Lung microvascular endothelial cell (primary cell): ENCODE measurements at regions not wholly inside any gene's neighbourhood (a gene's known extent, or its start where the extent isn't known, plus 50 kb on each side); places are given as distances from the start of the nearest gene placed in this dataset.
"Not testable (repeated sequence)": the region's sequence is repeated elsewhere in the genome, so short reads cannot be mapped to it uniquely, and the experiment has no call there.

Source experiments
- DNase-seq, 2 donors: peaks; one replicate each; pipeline versions ENCODE4 v3.0.0 to v3.0.0-alpha.2; 2010; ENCODE audit warnings: low read depth in 2 of 2

DNA sequence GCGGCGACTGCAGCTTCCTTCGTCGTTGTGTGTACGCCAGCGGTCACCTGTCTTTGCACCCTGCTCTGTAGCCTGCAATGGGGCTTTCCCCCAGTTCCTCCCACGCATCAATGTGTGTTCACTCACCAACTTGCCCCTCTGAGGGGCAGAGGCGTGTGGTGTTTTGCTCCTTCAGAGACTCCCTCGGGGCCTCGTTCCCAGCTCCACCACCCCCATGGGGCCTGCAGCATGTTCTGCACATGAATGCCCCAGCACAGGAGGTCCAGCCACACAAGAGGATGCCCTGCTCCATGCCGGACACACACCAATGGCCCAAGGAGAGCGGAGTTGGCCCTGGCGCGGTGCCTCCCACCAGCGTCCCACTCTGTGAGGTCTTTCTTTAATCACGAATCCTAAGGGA lies 196.8 kb downstream of the BANP start:
- not testable (repeated sequence) for DNase-seq

DNA sequence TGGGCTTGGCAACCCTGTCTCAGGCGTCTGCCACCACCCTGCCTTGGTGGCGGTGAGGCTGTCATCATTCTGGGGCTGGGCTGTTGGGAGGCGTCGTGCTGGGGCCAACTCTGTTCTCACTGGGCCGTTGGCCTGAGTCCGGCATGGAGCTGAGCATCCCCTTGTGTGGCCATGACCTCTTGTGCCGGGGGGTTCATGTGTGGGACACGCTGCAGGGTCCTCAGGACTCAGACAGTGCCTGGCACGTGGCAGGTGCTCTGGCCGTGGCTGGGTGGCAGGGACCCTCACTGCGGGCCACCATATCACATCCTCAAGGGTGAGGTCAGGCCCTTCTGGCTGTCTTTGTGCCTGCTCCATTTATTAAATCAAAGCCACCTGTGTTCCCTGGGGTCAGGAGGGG lies 197.4 kb downstream of the BANP start:
- not testable (repeated sequence) for DNase-seq

DNA sequence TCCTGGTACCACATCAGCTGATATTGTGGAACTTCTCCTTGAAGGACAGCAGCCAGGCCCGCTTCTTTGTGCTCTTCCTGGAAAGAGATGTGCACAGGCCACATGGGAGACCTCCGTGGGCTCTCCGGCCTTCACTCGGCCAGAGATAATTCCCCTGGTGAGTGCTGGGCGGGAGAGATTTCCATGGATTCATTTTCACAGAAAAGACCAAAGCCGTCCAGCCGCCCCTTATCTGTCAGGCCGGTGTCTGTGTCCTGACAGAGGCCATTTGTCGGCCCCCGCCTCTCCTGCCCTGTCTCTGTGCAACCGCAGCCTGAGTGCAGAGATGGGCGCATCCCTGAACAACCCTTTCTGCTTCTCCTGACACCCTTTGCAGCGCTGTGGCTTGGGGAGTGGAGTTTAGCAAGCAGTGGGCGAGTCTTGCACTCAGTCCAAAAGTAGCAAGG lies 197.9 kb downstream of the BANP start:
- not testable (repeated sequence) for DNase-seq

DNA sequence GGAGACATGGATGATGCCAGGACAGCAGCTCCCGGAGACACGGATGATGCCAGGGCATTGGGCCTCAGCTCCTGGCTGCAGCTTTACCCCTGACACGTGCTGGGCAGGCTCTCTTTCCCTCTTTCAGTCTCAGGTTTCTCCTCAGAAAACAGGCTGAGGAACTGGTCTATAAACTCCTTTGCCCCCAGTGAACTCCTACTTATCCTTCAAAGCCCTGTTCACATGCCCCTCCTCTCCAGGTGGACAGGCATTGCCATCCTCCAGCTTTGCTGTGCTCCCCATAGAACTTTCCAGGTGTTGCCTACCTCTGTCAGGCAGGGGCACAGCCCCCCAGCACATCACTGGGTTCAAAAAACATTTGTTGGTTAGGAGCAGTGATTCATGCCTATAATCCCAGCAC lies 198.4 kb downstream of the BANP start:
- DNase-seq: not testable (repeated sequence)

DNA sequence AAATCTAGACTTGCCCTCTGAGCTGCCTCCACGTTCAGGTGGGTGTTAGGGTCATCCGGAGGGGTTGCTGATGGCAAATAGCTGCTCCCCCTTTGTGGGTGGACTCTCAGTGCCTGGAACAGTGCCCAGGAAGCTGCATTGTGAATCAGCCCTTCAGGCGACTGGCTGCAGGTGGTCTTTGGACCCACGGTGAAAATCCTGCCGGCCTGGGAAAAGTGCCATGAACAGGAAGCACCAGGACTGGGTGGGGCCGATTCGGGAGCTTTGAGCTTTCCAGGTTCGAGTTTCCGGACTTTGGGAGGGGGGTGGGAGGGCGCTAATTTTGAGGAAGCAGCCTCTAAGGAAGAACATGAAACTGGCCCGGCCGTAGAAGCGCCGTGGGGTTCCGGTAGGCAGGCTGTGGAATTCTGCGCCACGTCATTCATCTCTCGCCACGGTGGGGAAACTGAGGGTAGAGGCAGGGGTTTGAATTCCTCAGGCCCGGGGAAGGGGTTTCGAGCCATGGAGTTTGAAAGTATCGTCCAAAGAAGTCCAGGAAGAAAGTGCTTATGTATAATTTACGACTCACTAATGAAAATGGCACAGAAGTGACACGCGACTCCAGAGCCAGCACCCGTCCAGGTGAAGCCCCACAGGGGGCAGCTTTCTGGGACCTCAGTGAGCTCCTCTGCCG lies 199.4 kb downstream of the BANP start:
- peak in 1 of 2 donors; percentile 34 for DNase-seq

DNA sequence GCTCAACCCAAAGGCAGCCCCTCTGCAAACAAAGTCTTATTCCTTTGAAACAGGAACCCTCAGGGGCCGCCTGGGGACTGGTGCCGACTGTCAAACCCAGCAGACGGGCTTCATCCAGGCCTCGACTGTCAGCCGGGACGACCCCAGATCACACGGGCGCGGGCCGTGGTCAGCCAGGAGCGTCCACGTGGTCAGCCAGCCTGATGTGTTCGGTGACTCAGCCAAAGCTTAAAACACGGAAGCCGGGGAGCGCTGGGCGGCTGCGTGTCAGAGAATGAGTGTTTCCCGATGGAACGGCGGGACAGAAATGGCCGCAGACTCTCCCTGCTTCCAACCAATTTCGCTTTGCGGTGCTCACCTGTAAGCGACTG lies 199.9 kb downstream of the BANP start:
- DNase-seq: peak; percentile 30 to 82

DNA sequence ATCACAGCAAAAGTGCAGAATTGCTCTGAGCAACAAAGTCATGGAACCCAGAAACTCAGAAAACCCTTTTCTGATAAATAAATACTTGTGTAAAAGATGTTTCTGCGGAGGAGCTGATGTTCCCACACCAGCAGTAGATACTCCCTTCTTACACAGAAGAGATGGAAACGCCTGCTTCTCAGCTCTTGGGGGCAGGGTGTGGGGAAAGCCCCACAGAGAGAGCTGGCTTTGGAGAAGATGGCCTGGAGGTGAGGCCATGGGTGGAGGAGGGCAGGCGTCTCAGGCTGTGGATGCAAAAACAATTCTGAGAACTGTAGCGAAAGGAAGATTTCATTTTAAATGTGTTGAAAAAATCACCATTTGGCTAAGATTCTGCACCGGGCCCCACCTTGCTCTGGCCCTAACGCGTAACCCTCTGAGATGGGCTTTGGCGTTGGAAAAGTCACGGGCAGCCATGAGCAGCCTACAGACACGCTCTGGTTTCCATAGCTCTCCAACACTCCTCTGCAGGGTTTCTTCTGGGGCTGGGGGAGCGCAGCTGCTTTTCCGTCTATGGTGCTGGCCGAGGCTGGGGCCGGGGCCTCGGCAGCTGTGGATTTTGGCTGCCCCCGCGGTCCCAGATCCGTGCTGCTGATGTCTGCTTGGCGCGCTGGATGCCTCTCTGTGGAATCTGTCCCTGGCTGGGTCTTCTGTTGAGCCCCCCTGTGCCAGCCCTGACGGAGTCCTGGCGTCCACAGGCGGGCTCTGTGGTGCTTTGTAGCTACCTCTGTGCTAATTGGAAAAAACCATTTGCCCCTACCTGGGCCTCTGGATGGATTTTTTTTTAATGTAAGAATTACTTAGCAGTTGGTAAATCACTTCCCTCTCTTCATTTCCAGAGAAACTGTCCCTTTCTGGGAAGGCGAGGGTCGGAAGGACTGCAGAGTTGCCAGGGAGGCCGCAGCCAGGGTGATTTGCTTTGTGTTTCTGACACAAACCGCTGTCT lies 200.9 kb downstream of the BANP start:
- DNase-seq: not testable (repeated sequence)

DNA sequence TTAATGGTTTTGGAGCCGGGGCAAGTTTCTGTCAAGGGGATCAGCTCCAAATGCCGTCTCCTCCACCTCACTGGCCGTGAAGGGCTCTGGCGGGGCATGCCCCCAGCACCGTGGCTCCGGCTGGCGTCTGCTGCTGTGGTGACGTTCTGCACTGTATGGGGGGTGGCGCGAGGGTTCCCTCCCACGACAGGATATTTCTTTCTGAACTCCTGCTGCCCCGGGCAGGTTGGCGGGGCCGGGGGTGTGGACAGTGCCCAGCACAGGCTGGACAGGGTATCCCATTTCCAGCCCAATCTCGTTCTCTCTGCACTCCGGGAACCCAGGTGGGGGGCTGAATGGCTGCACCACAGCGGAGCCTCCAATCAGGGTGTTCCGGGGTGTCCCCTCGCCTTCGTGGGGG lies 201.6 kb downstream of the BANP start:
- DNase-seq: not testable (repeated sequence)

DNA sequence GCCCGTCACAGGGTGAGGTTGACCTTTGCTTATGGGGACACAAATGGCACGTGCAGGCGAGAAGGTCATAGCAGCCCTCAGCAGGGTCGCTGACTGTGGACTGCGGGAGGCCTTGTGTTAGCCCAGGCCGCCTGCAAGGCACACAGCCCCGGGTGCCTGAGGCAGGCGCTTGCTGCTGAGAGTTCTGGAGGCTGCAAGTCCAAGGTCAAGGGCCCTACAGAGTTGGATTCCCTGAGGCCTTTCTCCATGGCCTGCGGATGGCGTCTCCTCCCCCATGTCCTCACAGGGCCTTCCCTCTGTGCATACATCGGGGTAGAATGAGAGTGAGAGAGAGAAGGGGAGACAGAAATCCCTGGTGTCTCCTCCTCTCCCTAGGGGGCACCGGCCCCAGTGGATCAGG lies 202.3 kb downstream of the BANP start:
- not testable (repeated sequence) for DNase-seq

DNA sequence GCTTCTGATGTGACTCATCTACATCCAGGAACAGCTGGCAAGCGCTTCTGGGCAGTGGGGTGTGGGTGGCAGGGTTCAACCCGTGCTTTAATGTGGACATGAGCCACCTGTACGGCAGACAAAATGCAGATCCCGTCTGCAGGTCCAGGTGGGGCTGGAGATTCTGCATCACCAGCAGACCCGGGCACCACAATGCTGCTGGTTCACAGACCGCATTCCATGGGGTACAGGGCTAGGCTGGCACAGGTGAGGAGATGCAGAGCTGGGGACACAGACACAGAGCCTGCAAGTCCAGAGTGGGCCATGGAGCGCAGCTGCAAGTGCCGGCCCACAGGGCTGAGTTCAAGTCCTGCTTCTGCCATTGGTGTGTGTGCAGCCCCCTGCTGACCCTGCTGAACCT lies 203.7 kb downstream of the BANP start:
- not testable (repeated sequence) for DNase-seq

DNA sequence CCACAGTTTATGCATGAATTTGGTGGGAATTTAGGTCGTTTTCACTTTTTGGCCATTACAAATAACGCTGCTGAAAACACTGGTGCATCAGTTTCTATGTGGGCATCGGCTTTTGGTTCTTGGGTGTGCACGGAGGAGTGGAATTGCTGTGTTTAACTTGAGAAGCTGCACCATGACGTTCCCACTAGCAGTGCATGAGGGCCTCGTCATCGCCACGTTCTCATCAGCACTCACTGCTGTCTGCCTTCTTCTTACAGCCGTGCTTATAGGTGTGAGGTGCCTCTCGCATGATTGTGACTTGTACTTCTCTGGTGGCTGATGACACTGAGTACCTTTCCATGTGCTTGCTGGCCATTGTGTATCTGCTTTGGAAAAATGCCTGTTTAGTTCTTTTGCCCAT lies 204.4 kb downstream of the BANP start:
- DNase-seq: not testable (repeated sequence)

DNA sequence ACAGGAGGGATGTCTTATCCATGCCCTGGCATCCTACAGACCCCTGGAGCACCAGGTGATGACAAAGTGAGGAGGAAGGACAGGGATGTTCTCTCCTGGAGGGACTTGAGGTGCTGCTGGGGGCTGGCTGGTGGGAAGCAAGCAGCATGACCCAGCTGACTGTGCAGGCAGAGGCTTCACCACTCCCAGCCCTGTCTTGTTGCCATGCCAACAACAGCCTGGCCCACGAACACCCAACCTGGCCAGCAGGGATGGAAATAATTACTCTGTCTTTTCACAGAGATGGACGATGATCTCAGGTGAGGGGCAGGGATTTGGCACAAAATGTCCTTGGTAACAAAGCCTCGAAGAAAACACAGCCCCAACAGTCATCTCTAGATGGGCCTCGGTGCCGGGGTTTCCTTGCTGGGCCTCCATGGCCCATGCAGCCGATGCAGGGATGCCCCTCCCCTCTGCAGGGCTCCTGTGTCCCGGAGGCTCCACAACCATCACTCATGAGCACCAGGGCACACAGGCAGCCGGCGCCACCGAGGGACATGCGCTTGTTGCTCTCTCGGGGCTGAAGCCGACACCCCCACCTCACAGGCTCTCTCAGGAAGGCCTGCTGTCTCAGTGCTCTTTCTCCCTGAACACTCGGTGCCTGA lies 205.5 kb downstream of the BANP start:
- not testable (repeated sequence) for DNase-seq

DNA sequence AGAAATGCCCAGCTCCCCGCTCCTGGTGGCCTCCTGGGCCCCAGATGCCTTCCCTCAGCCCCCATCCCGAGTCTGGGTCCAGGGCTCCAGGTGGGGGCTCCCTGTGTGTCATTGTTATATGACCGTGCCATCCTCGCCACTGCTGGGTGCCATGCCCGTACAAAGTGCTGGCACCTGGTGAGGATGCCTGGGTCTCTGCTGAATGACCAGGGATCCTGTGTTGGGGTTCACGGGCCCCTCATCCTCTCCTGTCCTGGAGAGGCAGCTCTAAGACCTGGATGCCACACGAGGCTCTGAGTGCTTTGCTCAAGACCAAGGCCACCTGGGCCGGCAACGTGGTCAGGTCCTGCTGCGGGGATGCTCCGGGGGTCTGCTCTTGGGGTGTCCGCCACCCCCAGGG lies 206.5 kb downstream of the BANP start:
- DNase-seq: not testable (repeated sequence)

DNA sequence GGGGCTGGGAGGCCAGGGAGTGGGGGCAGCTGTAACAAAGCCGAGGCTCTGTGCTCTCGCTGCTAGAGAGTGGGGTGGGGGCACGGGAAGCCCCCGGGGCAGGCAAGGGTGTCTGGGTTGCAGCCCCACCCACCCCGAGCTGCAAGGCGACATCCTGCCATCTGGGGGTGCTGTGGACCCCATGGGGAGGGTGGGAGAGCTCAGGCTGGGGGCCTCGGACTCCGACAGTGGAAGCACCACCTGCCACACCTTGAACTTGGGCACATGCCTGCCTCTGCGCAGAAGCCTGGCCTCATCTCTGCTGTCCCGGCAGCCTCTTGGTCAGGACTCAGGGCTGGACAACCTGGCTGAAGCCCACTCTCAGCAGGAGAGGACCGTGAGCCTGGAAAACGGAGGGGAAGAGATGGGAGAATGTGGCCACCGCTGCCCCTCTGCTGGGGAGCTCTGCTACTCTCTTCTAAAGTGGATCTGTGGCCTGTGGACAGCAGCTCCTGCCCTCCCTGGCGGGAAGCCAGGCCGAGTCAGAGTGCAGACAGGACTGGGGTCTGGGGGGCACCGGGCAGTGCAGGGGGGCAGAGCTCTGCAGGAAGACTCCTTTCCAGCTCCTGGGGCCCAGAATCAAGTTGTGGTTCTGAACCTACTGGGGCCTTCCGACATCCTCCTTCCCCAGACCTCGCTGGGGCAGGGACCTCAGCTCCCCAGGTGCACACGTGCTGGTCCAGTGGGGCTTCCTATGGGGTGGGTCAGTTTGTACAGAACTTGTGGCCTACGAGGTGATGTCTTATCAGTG lies 207.2 kb downstream of the BANP start:
- not testable (repeated sequence) for DNase-seq

DNA sequence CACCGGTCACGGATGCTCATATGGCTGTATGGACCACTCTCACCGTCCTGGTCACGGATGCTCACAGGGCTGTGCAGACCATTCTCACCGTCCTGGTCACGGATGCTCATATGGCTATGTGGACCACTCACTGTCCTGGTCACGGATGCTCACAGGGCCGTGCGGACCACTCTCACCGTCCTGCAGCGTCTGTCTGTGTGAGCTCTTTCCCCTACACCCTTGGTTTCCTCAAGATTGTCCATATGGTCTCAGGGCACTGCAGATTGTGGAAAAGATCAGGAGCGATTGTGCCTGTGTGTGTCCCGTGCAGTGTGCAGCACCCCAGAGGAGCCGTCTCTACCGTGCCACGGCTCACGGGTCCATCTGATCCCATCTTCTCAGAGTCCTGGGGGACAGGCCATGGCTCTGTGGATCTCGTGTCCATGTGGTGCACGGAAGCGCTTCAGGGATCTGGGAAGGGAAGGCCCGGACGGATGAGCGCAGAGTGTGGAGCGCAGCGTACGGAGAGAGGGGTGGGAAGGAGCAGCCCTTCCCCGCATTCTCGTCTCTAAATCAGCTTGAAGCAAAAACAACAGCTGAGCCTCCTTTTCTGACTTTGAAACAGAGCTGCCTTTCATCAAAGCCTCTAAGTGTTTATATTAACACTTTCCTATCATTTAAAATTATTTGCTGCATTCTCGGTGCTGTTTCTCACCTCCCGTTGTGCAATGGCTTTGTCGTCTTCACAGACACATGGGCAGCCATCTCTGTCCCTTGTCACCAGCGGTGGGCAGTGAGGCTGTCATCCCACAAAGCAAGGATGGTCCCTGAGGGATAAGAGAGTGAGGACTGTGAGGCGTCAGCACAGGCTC lies 208.0 kb downstream of the BANP start:
- DNase-seq: not testable (repeated sequence)

DNA sequence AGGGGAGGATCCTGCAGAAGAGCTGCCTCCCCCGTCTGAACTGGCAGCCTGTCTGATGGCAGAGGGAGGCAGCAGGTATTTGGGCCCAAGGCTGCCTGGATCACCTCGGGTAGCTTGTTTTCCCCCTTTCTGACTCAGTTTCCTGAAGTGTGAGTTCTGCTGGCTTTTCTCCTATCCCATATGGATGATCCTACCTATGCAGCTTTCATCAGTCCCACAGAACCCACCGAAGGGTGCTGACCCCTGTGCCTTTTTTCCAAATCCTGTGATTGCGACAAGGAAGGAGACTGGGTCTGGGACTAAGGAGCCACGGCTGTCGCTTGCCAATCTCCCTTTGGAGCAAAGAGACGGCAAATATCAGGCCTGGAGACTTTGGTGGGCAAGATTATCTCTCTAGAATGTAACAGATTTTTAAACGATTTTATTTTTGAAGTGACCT lies 208.7 kb downstream of the BANP start:
- DNase-seq: not testable (repeated sequence)

DNA sequence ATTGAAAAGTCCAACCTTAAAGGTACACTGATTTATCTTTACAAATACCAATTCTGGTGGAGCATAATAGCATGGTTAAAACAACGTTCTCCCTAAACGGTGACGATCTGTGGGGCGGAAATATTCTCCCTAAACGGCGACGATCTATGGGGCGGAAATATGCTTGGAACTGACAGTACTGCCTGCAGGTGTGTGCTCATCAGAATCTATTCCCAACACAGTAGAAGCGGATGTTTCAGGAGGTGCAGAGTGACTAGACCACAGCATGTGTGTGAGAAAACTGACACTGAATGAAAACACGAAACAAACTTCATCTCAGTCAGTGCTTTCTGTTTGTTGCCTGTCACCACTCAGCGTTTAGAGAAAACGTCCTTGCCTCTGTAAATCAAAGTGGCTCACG lies 210.0 kb downstream of the BANP start:
- not testable (repeated sequence) for DNase-seq

DNA sequence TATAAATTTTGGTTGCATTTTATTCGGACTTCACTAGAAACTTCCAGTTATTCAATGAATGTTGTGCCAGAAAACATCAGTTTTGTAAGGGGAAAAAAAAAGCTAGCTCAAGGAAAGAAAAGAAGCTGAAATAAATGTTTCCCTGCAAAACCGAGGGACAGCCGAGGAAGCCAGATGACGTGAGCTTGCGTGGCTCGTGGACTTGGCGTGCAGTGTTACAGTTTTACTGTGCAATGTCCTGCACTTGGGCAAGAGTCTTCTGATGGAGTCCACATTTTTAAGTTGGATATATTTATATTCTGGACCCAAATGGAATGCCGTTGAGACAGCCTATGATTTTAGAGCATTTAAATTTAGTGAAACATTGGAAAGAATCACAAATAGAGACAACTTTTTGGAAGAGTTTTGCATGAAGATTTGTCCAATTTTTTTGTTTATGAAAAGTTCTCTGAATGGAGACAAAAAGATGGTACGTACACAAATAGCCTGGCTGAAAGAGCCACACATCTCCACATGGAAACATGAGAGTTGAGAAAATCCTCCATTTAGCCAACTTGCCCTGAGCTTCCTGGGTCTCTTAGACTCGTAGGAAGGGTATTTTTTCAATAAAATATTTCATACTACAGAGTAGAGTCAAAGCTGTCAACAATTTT lies 210.5 kb downstream of the BANP start:
- DNase-seq: not testable (repeated sequence)

DNA sequence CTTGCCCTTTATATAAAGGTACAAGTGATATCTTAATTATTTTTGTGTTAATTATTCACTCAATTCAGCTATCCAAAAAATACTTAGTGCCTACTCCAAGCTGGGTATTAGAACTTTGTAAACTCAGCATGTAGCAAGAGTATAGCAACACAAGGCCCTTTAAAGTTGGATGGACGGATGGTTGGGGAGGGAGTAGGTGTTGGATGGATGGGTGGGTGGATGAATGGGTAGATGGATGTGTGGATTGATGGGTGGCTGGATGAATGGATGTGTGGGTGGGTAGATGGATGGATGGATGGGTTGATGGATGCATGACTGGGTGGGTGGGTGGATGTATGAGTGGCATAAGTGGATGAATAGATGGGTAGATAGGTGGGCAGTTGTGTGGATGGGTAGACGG lies 211.5 kb downstream of the BANP start:
- not testable (repeated sequence) for DNase-seq
